Caco-2 (cell line): ENCODE measurements at regions not wholly inside any gene's neighbourhood (a gene's known extent, or its start where the extent isn't known, plus 50 kb on each side); places are given as distances from the start of the nearest gene placed in this dataset.
A peak's percentile ranks its signal among the peaks of the same experiment; 100 is the strongest.

Source experiments
- BruUV-seq: library from RNA; stranded (reverse); fragments of 400-500 nt; replicated peaks from 2 replicates; lab custom pipeline; 2021; lab: Mats Ljungman, UMichigan
- CTCF ChIA-PET: fragments of 300-600 bp; sonication (Branson Sonifier 250); formaldehyde crosslinking; loops from one replicate; lab custom pipeline; 2022; ENCODE audit warnings: antibody characterized with exemption; lab: Charles Lee
- POLR2A ChIA-PET: fragments of 300-600 bp; sonication (Branson Sonifier 250); formaldehyde crosslinking; loops from one replicate; lab custom pipeline; 2022; ENCODE audit warnings: antibody characterized with exemption; lab: Charles Lee
- DNase-seq, 2 experiments: peaks; one replicate each; pipeline versions ENCODE4 v3.0.0 to v3.0.0-alpha.2; 2020 to 2022
- H3K27me3 ChIP-seq: replicated peaks from 2 replicates; pipeline ENCODE4 v1.6.0; 2011; ENCODE audit warnings: low read length; ENCODE audit not compliant: control insufficient read depth, insufficient read depth
- H3K36me3 ChIP-seq: 2 replicates; pipeline ENCODE4 v1.5.1; 2011; ENCODE audit warnings: low read length; ENCODE audit not compliant: control insufficient read depth, insufficient read depth
- H3K4me1 ChIP-seq: fragments of 250-450 bp; sonication (Bioruptor Pico); 2 replicates; pipeline ENCODE4 v1.5.1; 2020; ENCODE audit warnings: mild to moderate bottlenecking
- H3K4me3 ChIP-seq: 2 replicates; pipeline ENCODE4 v1.5.1; 2011; ENCODE audit warnings: low read depth, mild to moderate bottlenecking, control low read depth, low read length
- H3K9me3 ChIP-seq: fragments of 250-450 bp; sonication (Bioruptor Pico); 2 replicates; pipeline ENCODE4 v1.5.1; 2020; ENCODE audit warnings: mild to moderate bottlenecking, moderate library complexity
- H3K27ac Mint-ChIP-seq: one replicate; pipeline ENCODE4 v1.8.0; 2022; ENCODE audit warnings: mixed read lengths; ENCODE audit not compliant: unreplicated experiment
- H3K27me3 Mint-ChIP-seq: one replicate; pipeline ENCODE4 v1.8.0; 2022; ENCODE audit warnings: mixed read lengths; ENCODE audit not compliant: insufficient read depth, unreplicated experiment
- H3K36me3 Mint-ChIP-seq: one replicate; pipeline ENCODE4 v1.8.0; 2022; ENCODE audit warnings: mild to moderate bottlenecking, mixed read lengths; ENCODE audit not compliant: insufficient read depth, unreplicated experiment
- H3K4me1 Mint-ChIP-seq: one replicate; pipeline ENCODE4 v1.8.0; 2022; ENCODE audit warnings: low read depth, mixed read lengths; ENCODE audit not compliant: unreplicated experiment
- H3K4me3 Mint-ChIP-seq: one replicate; pipeline ENCODE4 v1.8.0; 2022; ENCODE audit warnings: mild to moderate bottlenecking, moderate library complexity, mixed read lengths; ENCODE audit not compliant: unreplicated experiment
- H3K9me3 Mint-ChIP-seq: one replicate; pipeline ENCODE4 v1.8.0; 2022; ENCODE audit warnings: mixed read lengths; ENCODE audit not compliant: unreplicated experiment
- intact Hi-C: fragments of 100-400 bp; cut with micrococcal nuclease; formaldehyde crosslinking; loops from one replicate; pipeline ENCODE4 v1.10.0; 2022; ENCODE audit not compliant: unreplicated experiment
- TF ChIP-seq, protein P1 (sequence below), 2 experiments: fragments of 200-600 bp in 1 of 2; IDR thresholded peaks; 1 replicate in 1 of 2; 2 replicates in 1 of 2; pipeline versions ENCODE4 v1.5.1 to v1.8.0; 2011 to 2022; ENCODE audit warnings: antibody characterized with exemption in 1 of 2, control low read depth in 1 of 2, inconsistent platforms in 1 of 2, low read depth in 1 of 2, low read length in 1 of 2, mild to moderate bottlenecking in 1 of 2, moderate library complexity in 1 of 2; ENCODE audit not compliant: insufficient read depth in 1 of 2, severe bottlenecking in 1 of 2, unreplicated experiment in 1 of 2

DNA sequence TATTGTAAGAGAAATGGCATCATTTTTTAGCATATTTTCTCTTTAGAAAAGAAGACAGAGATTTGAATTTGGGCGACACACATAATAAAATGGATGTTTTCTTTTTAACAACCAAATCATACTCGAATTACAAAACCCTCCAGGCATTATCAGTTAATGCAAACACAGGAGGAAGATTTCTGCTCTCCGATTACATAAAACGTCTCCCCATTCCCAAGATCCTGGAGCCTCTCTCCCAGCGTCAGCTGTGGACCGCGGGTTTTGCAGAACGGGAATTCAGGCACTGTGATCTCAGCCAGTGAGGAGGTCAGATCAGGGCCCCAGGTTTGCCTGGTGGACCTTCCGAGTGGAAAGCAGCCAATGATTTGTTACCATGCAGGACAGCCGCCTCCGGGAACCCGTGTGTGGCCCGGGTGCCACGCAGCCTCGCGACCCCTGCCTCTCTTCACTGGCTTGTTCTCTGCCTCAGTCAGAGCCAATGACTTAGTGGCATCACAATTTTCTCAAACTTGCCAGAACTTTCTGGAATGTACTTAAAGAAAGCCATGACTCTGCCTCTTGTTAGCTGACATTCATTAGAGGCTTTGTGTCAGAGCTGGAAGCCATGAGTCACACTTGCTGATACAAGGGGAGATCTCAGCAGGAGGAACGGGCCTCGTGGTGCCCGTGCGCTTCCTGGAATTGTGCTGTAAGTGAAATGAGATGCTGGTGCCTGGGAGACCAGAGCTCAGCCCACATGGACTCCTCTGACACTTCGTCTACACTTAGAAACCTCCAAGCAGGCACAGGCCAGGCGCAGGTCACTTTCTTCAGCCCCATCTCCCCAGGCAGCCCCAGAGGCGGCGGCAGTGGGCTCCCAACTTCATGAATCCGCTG is 246.1 kb downstream of the KLF6 start:
- POLR2A ChIA-PET = no interaction called here
- peak overlapping the region; percentile 56 for H3K4me3 Mint-ChIP-seq
- Histone ChIP-seq H3K9me3 (no peaks in the 10 kb centered on the region), H3K4me1 (peaks cover 21% of the 10 kb centered on the region), H3K36me3 (no peaks in the 10 kb centered on the region), H3K4me3 (no peak overlapping the region), H3K27me3 (no peaks in the 10 kb centered on the region)
- CTCF ChIA-PET = no interaction called here
- H3K36me3 Mint-ChIP-seq = no peaks in the 10 kb centered on the region
- H3K27ac Mint-ChIP-seq = peak overlapping the region; percentile 75
- intact Hi-C loops = no loop called here
- H3K9me3 Mint-ChIP-seq = no peaks in the 10 kb centered on the region
- DNase-seq = peak in 1 of 2 experiments; percentile 39
- no peaks in the 10 kb centered on the region for H3K27me3 Mint-ChIP-seq
- BruUV-seq = no TSS peak
- H3K4me1 Mint-ChIP-seq = peaks cover 20% of the 10 kb centered on the region
- TF ChIP-seq, protein P1, sequence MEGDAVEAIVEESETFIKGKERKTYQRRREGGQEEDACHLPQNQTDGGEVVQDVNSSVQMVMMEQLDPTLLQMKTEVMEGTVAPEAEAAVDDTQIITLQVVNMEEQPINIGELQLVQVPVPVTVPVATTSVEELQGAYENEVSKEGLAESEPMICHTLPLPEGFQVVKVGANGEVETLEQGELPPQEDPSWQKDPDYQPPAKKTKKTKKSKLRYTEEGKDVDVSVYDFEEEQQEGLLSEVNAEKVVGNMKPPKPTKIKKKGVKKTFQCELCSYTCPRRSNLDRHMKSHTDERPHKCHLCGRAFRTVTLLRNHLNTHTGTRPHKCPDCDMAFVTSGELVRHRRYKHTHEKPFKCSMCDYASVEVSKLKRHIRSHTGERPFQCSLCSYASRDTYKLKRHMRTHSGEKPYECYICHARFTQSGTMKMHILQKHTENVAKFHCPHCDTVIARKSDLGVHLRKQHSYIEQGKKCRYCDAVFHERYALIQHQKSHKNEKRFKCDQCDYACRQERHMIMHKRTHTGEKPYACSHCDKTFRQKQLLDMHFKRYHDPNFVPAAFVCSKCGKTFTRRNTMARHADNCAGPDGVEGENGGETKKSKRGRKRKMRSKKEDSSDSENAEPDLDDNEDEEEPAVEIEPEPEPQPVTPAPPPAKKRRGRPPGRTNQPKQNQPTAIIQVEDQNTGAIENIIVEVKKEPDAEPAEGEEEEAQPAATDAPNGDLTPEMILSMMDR (IDR thresholded peaks at IDR 0.05; ENCODE audit: insufficient read depth in 1 of 2, low read depth in 1 of 2, low read length in 1 of 2, severe bottlenecking in 1 of 2, unreplicated experiment in 1 of 2) = no peak

GRCh38 chr10:3538291-3538655 is 246.7 kb downstream of the KLF6 start:
- H3K36me3 Mint-ChIP-seq = no peaks in the 10 kb centered on the region
- no peaks in the 10 kb centered on the region for H3K27me3 ChIP-seq

DNA sequence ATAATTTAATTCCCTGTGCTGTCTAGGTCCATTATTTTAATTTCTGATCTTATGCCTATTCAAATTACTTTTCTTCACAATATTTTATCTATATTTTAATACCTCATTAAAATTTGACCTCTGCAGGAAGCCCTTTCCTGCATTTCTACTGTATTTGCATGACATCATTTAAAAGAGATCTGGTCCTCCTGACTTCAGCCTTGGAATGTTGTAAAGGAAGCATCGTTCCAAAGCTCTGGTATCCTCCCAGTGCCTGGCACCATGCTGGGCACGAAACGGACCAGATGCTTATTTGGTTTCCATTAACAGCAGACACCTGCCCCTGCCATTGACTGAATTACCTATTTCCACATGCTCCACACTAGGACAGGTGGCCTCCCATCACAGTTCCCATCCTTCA is 247.5 kb downstream of the KLF6 start:
- TF ChIP-seq, protein P1 (IDR thresholded peaks at IDR 0.05; ENCODE audit: insufficient read depth in 1 of 2, low read depth in 1 of 2, low read length in 1 of 2, severe bottlenecking in 1 of 2, unreplicated experiment in 1 of 2) = no peak
- Mint-ChIP-seq H3K36me3 (no peaks in the 10 kb centered on the region), H3K4me1 (peaks cover 20% of the 10 kb centered on the region), H3K4me3 (no peak overlapping the region), H3K27me3 (no peaks in the 10 kb centered on the region), H3K27ac (no peak overlapping the region), H3K9me3 (no peaks in the 10 kb centered on the region)
- DNase-seq = no peak
- POLR2A ChIA-PET = no interaction called here
- Histone ChIP-seq H3K36me3 (no peaks in the 10 kb centered on the region), H3K27me3 (no peaks in the 10 kb centered on the region), H3K4me3 (no peak overlapping the region), H3K4me1 (peaks cover 21% of the 10 kb centered on the region), H3K9me3 (no peaks in the 10 kb centered on the region)
- CTCF ChIA-PET = no interaction called here
- BruUV-seq = no TSS peak
- intact Hi-C loops = no loop called here

More at GRCh38 chr10:3538291-3538655, 246.7 kb downstream of the KLF6 start:
- H3K4me1 Mint-ChIP-seq = peaks cover 20% of the 10 kb centered on the region
- no peaks in the 10 kb centered on the region for H3K36me3 ChIP-seq
- no TSS peak for BruUV-seq
- peak in 1 of 2 experiments; percentile 25 for DNase-seq
- H3K27ac Mint-ChIP-seq = peak overlapping the region; percentile 75
- peaks cover 21% of the 10 kb centered on the region for H3K4me1 ChIP-seq
- H3K27me3 Mint-ChIP-seq = no peaks in the 10 kb centered on the region
- TF ChIP-seq, protein P1 (IDR thresholded peaks at IDR 0.05; ENCODE audit: insufficient read depth in 1 of 2, low read depth in 1 of 2, low read length in 1 of 2, severe bottlenecking in 1 of 2, unreplicated experiment in 1 of 2) = no peak
- no peaks in the 10 kb centered on the region for H3K9me3 Mint-ChIP-seq
- intact Hi-C loops = no loop called here
- ChIA-PET CTCF (no interaction called here), POLR2A (no interaction called here)
- no peaks in the 10 kb centered on the region for H3K9me3 ChIP-seq
- peak overlapping the region; percentile 56 for H3K4me3 Mint-ChIP-seq
- H3K4me3 ChIP-seq = no peak overlapping the region
